ENCODE measurements at regions not wholly inside any gene's neighbourhood (a gene's known extent, or its start where the extent isn't known, plus 50 kb on each side); places are given as distances from the start of the nearest gene placed in this dataset.
"Not testable (repeated sequence)": the region's sequence is repeated elsewhere in the genome, so short reads cannot be mapped to it uniquely, and the experiment has no call there.

DNA sequence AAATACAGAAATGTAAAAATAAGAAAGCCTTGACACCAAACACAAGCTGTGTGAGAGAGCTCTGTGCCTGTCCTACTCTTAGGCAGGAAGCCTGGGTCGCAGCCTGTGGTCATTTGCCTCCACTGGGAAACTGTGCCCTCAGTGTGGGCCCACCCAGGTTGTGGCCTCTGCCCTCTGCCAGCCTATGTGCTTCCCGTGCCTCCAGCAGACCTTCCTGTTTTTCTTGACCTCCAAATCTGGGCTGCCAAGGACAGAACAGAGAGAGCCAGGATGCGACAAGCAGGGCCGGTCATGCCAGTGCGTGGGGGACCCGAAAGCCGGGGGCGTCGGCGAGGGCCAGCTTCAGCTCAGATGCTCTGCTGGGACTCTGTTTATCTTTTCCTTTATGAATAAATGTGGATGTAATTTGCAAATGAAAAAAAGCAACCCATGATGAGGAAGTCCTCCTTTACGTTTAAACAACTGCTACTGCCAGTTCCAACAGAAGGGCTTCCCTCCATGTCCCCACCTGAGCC is 189.2 kb upstream of the EXOC2 start:
- DNase-seq, result no peak

DNA sequence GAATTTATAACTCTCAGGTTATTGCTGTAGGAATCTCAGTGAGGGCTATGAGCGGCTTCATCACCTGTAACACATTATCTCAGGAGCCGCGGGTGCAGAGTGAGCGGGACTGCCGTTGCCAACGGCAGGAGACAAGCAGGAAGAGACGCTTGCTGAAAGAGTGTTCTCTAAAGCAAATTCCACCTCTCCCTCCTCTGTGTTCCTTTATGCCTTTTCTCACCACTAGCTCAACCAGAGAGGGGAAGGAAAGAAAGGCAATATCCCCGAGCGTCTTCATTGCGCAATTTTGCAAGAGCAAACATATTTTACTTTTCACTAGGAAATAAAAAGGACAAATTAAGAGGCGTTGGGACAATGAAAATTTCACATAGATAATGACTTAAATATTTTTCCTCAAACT is 185.2 kb upstream of the EXOC2 start:
- no peak for DNase-seq

DNA sequence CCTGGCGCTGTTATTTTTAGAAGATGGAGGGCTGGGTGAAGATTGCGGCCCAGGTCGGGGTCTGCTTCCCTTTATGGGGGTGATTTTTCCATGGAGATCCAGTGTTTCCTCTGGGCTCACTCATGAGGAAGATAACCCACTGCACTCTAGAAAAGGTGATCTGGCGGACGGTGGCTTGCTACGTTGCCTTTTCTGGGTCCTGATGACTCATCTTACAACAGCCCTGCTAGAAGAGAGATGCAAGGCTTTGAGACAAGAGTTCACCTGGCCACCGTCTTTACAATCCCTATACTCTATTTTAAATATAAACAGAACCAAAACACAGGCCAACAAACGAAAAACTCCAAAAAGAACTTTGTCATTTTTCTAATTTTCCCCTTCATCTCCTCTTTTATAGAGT is 182.1 kb upstream of the EXOC2 start:
- DNase-seq, result no peak

DNA sequence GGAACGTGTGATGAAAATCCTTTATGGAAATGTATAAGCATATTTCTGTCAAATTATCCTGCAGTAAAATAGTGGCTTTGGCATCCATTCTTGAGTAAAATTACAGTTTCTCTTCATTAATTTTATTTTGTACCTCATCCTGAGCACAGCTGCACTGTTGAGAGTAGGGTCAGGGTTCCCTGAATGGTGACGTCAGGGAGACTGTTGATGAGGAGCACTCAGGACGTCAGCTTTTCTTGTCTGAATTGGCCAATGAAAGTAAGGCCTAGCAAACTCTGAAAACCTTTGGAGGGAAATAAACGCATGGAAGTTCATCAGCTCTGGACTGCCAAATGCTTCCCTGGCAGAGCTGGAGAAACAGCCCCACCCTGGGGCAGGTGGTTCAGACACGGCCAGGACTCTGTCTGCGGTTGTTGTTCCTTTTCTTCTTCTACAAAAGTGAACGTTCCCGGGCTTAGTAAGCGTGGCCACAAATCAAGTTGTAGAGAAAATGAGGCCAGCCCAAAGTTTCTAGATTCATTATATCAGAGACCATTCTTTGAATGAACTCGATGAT is 179.7 kb upstream of the EXOC2 start:
- no peak for DNase-seq

DNA sequence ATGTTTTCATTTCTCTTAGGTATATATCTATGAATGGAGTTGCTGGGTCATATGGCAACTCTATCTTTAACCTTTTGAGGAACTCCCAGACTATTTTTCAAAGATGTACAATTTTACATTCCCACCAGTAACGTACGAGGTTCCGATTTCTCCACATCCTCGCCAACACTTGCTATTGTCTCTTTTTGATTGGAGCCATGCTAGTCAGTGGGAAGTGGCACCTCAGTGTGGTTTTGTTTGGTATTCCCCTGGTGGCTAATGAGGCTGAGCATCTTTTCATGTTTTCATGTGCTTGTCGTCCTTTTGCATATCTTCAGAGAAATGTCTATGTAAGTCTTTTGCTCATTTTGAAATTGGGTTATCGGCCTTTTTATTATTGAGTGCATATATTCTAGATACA is 178.6 kb upstream of the EXOC2 start:
- no peak for DNase-seq

DNA sequence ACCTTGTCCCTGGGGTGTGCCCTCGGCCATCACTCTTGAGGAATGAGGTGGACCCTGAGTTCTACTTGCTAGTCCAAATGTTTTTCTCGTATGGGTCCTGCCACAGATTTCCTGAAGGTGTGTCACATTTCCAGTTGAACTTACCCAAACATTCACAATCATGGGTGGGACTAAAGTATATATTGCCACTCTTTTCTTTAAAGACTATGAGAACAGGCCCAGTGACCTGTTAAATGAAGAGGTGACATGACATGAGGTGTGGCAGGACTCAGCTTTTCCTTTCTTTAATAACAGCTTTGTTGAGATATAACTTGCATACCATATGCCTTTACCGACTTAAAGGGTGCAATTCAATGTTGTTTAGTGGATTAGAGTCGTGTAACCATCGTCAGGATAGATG is 177.2 kb upstream of the EXOC2 start:
- no peak for DNase-seq

DNA sequence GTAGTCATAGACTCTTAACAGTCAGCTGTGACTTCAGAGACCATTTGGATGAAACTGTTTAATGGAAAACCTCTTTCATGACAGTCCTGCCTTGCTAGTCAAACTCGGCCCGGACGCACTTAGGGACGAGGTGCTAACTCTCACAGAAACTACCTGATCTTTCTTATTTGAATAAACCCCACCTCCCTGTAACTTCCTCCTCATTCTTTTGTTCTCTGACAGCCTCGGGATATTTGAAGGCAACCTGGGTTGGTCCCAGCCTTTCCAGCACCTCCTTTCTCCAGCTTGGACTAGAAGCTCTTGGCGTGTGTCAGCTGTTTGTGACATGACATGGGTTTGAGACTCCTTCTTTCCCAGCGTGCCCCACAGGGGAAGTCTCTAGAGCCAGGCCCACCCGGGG is 175.3 kb upstream of the EXOC2 start:
- no peak for DNase-seq

DNA sequence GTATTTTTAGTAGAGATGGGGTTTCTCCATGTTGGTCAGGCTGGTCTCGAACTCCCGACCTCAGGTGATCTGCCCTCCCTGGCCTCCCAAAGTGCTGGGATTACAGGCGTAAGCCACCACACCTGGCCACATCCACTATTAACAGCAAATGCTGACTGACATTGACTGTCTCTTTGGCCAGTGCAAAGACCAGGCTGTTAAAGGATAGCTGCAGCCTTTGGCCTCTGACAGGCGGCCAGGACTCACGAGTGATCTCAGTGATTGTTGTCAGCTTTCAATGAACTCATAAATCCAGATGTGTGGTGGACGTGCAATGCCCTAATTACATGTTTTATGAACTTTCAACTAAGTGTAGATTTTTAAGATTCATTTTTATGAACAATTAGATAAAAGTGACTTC is 174.4 kb upstream of the EXOC2 start:
- no peak for DNase-seq

DNA sequence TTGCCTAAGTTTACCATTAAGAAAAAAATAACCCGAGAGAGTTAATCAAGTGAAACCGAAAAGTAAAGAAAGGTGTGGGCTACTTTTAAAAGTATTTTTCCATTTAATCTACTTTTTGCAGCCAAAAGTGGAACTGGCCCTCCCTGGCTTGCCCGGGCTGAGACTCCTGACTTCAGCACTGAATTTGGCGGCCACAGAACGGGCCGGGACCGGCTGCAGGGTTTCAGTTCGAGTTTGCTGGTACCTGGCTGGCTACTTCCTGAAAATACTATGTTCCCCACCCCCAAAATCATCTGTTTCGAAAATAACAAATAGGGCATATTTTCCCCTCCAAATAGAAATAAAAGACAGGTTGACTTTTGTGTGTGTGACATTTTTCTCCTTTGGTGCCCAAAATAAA is 173.4 kb upstream of the EXOC2 start:
- no peak for DNase-seq

DNA sequence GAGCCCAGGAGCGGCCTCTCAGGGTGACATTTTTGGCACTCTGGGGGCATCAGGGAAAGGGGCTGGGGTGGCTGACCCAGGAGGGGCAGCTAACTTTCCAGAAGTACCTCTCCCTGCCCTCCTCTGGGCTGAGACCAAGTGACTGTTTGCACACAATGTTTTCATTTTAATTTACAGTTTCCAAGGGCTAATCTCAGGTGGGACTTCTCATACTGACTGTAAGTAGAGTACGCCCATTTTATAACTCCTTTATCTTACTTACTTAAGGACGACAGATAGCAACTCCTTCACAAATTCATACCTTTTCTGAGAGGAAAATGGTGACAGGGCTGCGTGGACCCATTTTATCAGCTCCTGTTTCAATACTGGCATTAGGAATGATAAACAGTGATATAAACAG is 172.9 kb upstream of the EXOC2 start:
- DNase-seq, result no peak

DNA sequence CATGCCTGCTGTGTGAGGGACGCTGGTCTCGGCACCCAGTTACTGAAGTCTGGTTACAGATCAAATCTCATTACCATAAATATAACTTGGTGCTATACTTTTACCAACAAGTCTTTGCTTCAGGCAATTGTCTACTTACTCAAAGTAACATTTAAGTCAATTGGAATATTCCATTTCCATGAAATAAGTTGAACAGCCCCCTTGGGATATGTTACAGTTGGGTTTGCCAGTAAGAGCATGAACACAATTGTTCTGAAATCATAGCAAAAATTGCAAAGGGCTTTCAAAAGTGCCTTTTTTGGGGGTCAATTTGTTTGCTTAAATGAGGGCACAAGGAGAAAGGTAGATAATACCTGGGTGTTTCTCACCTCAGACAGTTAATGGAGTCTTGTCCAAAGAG is 170.9 kb upstream of the EXOC2 start:
- DNase-seq, result no peak

DNA sequence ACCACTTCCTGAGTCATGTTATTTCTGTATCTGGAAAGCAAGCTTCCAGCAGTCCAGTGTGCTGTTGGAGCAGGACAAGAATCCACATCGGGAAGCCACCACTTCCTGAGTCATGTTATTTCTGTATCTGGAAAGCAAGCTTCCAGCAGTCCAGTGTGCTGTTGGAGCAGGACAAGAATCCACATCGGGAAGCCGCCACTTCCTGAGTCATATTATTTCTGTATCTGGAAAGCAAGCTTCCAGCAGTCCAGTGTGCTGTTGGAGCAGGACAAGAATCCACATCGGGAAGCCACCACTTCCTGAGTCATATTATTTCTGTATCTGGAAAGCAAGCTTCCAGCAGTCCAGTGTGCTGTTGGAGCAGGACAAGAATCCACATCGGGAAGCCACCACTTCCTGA is 170.2 kb upstream of the EXOC2 start:
- not testable (repeated sequence) for DNase-seq

DNA sequence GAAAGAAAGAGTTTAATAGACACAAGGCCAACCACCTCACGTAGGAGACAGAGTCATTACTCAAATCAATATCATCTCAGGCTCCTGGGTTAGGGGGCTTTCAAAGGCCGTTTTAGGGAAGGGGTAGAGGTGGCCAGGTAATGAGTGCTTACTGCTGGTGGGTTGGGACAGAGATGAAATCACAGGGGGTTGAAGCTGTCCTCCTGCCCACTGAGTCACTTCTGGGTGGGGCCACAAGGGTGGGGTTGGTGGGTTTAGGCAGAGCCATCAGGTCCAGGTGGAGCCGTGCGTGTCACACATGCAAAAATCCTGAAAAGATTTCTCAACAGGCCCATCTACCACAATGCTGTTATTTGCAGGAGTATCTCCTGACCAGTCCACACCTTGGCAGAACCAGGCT is 167.0 kb upstream of the EXOC2 start:
- no peak for DNase-seq

DNA sequence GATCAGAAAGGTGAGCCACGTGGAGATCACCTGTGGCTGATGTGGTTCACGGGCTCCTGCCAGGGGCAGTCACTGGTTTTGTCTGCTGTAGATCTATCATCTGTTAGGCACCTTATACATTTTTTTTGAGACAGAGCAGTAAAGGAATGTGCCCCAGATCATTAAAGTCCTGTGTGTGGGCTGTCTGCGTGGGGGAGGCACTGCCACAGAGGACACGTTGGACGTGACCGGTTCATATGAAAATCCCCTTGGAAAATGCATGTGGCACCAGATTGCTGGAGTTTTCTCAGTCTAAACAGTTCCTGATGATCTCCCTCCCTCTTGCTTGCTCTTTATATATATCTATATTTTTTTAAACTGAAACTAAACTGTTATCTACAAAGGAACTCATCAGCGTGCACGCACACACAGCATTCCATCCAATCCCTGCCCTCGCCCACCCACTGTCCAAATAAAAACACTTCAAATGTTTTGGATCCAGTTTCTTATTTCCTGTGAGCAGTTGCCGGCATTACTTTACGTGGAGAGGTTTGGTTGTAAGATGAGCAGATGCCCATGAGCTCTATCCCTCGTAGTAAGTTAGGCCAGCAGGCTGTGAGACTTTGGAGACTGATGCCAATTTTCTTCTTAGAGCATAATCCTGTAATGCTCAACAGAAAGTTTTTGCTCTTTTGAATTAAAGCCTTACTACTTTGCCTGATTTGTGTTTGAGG is 161.6 kb upstream of the EXOC2 start:
- no peak for DNase-seq

DNA sequence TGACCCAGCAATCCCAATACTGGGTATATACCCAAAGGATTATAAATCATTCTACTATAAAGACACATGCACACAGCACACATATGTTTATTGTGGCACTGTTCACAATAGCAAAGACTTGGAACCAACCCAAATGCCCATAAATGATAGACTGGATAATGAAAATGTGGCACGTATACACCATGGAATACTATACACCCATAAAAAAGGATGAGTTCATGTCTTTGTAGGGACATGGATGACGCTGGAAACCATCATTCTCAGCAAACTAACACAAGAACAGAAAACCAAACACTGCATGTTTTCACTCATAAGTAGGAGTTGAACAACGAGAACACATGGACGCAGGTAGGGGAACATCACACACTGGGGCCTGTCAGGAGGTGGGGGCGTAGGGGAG is 159.3 kb upstream of the EXOC2 start:
- DNase-seq, result not testable (repeated sequence)

DNA sequence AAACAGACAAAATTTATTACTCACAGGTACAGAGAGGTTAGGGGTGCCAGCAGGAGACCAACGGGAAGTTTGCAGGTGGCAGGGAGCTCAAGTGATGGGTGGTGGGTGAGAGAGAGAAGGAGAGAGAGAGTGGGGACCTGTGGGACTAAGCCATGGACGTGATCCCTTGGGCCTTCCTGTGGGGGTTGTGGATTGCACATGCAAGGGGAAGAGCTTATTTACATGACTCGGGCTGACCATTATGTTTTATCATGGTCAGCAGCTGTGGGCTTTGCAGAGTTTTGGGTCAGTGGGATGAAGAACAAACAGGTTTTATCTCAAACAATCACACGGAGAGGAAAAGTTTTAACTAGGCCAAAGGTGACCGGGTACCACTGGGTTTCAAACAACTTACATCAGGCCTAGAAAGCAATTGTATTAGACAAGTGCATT is 156.2 kb upstream of the EXOC2 start:
- DNase-seq, result no peak

DNA sequence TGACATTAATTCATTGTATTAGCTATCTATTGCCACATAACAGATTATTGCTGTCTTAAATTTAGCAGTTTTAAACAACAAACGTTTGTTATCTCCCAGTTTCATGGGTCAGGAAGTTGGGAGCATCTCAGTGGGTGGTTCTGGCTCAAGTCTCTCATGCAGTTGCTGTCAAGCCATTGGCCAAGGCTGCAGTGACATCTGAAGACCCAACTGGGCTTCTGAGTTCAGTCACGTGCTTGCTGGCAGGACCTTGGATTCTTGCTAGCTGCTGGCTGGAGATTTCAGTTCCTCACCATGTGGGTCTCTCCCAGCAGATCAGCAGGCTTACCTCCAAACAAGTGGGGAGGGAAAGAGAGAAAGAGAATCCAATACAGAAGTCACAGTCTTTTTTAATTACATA is 152.6 kb upstream of the EXOC2 start:
- DNase-seq, result no peak

DNA sequence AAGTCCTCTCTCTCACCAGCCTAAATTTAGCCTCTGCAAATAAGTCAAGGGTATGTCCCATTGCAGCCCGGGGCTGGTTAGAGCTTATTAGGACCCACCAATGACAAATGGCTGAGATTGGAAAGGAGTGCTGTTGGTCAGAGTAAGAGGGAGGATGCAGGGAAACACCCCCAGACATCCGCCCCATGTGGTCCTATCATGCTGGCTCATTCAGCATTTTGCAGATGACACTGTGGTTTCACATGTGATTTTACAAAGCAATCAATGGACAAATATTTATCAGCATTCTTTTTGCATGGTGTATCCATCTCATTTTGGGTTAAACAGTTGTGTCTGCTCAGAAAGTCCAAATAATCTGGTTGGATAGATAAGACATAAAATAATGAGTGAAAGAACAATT is 152.2 kb upstream of the EXOC2 start:
- DNase-seq, result no peak

DNA sequence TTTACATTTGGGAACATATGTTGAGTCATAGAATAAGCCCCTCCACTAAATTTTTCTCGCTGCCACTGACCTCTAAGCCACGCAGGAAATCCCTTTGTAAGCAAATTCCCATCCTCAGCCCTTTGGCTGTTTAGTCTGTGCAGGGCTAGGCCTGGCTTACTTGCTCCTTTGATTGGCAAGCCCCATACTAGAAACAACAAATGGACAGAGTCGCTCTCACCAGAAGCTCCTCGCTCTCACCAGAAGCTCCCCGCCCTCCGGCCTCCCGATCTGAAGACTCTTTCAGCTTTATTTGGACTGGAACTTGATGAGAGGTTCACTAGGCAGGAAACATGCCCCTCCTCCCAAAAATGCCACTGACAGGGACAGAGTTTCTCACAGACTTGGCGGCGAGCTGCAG is 149.2 kb upstream of the EXOC2 start:
- DNase-seq, result no peak

DNA sequence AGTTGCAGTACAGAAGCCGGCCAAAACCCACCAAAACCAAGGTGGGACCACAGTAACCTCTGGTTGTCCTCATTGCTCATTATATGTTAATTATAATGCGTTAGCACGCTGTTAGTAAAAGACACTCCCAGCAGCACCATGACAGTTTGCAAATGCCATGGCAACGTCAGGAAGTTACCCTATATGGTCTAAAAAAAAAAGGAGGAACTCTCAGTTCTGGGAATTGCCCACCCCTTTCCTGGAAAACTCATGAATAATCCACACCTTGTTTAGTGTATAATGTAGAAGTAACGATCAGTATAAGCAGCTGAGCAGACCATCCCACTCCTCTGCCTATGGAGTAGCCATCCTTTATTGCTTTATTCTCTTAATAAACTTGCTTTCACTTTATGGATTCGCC is 148.6 kb upstream of the EXOC2 start:
- DNase-seq, result no peak

DNA sequence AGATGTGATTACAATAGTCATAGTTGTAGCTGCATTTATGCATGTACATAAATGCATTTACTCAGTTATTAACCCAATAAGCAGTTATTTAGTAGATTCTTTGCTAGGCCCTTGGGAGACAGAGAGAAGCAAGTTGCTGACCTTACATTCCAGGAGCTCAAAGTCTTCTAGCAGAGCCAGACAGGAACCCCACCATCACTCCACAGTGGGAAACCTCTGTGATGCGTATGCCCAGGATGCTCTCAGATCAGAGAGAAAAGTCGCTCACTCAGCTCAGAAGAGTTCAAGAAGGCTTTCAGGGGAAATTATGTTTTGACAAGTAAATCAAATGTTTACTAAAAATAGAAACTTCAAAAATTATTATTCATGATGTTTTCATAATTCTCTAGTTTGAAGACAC is 146.3 kb upstream of the EXOC2 start:
- no peak for DNase-seq

DNA sequence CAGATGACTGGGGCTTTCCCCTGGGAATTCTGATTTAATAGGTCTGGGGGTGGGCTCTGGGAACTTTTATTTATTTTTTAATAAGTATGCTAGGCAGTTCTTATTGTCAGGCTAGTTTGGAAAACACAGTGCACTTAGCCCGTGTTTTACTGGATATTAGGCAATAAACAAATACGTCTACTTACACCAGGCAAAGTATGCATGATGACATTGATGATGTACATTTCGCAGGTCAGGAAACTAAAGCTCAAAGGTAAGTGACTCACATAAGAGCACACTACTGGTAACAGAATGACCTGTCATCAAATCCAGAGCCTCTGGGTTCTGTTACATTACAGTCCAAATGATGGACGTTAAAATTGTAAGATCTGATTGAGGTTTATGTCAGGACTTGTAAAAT is 144.4 kb upstream of the EXOC2 start:
- DNase-seq, result no peak

DNA sequence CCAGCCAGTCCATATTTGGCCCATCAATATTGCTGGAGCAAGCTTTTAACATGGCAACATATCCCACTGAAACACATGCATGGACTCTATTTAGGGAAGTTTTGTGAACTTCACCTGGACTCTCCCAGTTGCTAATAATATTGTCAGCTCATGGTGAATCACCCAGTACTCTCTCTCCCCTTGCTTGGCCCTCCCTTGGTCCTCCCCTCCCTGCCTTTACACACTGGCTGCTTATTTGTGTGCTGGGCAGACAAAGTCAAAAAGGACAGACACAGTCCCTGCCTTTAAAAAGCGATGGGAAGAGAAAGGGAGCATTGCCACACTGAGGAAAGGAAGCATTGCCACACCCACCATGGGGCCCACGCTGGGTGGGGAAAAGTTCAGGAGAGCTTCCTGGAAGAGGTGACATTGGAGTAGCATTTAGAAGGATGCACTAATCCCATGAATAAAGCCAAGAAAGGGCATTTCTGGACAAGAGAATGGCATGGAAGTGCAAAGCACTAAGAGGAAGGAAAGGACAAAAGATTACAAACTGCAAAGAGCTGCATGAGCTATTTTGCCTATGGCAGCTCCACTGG is 143.4 kb upstream of the EXOC2 start:
- no peak for DNase-seq

DNA sequence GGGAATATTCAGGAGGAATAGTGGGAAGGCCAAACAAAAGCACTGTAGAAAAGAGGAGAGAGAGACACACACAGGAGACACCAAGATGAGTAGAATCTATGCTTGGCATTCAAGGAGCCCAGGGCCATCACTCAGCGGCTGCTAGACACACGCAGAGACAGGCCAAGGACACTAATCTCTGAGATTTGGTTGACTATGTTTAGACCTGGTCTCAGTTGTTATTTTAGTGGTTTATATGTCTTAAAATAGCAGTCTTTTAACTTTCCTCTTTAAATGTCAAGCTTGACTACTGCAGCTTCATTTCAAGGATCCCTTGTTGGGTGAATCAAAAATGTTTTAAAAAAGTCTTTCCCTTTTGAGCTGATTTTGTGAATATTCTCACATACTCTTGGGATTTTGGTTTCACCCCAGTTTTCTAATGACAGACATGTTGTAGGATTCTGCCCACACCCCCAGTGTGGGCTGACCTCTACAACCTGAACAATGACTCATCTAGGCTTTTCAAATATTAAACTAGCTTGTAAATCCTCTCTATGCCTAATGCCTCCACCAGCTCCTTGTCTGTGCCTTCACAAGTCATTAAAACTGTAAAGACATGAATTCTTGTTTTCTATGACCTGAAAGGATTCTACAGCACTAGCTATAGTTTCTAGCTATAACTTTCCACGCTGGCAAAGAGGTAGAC is 142.7 kb upstream of the EXOC2 start:
- DNase-seq, result no peak

Measured in cerebellar nuclear complex (tissue), 1 donor.